Caco-2 (cell line): ENCODE measurements at regions not wholly inside any gene's neighbourhood (a gene's known extent, or its start where the extent isn't known, plus 50 kb on each side); places are given as distances from the start of the nearest gene placed in this dataset.

Source experiments
- BruUV-seq: library from RNA; stranded (reverse); fragments of 400-500 nt; replicated peaks from 2 replicates; lab custom pipeline; 2021; lab: Mats Ljungman, UMichigan
- CTCF ChIA-PET: fragments of 300-600 bp; sonication (Branson Sonifier 250); formaldehyde crosslinking; loops from one replicate; lab custom pipeline; 2022; ENCODE audit warnings: antibody characterized with exemption; lab: Charles Lee
- POLR2A ChIA-PET: fragments of 300-600 bp; sonication (Branson Sonifier 250); formaldehyde crosslinking; loops from one replicate; lab custom pipeline; 2022; ENCODE audit warnings: antibody characterized with exemption; lab: Charles Lee
- DNase-seq, 2 experiments: peaks; one replicate each; pipeline versions ENCODE4 v3.0.0 to v3.0.0-alpha.2; 2020 to 2022
- H3K27me3 ChIP-seq: replicated peaks from 2 replicates; pipeline ENCODE4 v1.6.0; 2011; ENCODE audit warnings: low read length; ENCODE audit not compliant: control insufficient read depth, insufficient read depth
- H3K36me3 ChIP-seq: 2 replicates; pipeline ENCODE4 v1.5.1; 2011; ENCODE audit warnings: low read length; ENCODE audit not compliant: control insufficient read depth, insufficient read depth
- H3K4me1 ChIP-seq: fragments of 250-450 bp; sonication (Bioruptor Pico); 2 replicates; pipeline ENCODE4 v1.5.1; 2020; ENCODE audit warnings: mild to moderate bottlenecking
- H3K4me3 ChIP-seq: 2 replicates; pipeline ENCODE4 v1.5.1; 2011; ENCODE audit warnings: low read depth, mild to moderate bottlenecking, control low read depth, low read length
- H3K9me3 ChIP-seq: fragments of 250-450 bp; sonication (Bioruptor Pico); 2 replicates; pipeline ENCODE4 v1.5.1; 2020; ENCODE audit warnings: mild to moderate bottlenecking, moderate library complexity
- H3K27ac Mint-ChIP-seq: one replicate; pipeline ENCODE4 v1.8.0; 2022; ENCODE audit warnings: mixed read lengths; ENCODE audit not compliant: unreplicated experiment
- H3K27me3 Mint-ChIP-seq: one replicate; pipeline ENCODE4 v1.8.0; 2022; ENCODE audit warnings: mixed read lengths; ENCODE audit not compliant: insufficient read depth, unreplicated experiment
- H3K36me3 Mint-ChIP-seq: one replicate; pipeline ENCODE4 v1.8.0; 2022; ENCODE audit warnings: mild to moderate bottlenecking, mixed read lengths; ENCODE audit not compliant: insufficient read depth, unreplicated experiment
- H3K4me1 Mint-ChIP-seq: one replicate; pipeline ENCODE4 v1.8.0; 2022; ENCODE audit warnings: low read depth, mixed read lengths; ENCODE audit not compliant: unreplicated experiment
- H3K4me3 Mint-ChIP-seq: one replicate; pipeline ENCODE4 v1.8.0; 2022; ENCODE audit warnings: mild to moderate bottlenecking, moderate library complexity, mixed read lengths; ENCODE audit not compliant: unreplicated experiment
- H3K9me3 Mint-ChIP-seq: one replicate; pipeline ENCODE4 v1.8.0; 2022; ENCODE audit warnings: mixed read lengths; ENCODE audit not compliant: unreplicated experiment
- CTCF ChIP-seq, 2 experiments: fragments of 200-600 bp in 1 of 2; IDR thresholded peaks; 1 replicate in 1 of 2; 2 replicates in 1 of 2; pipeline versions ENCODE4 v1.5.1 to v1.8.0; 2011 to 2022; ENCODE audit warnings: antibody characterized with exemption in 1 of 2, control low read depth in 1 of 2, inconsistent platforms in 1 of 2, low read depth in 1 of 2, low read length in 1 of 2, mild to moderate bottlenecking in 1 of 2, moderate library complexity in 1 of 2; ENCODE audit not compliant: insufficient read depth in 1 of 2, severe bottlenecking in 1 of 2, unreplicated experiment in 1 of 2
- intact Hi-C: fragments of 100-400 bp; cut with micrococcal nuclease; formaldehyde crosslinking; loops from one replicate; pipeline ENCODE4 v1.10.0; 2022; ENCODE audit not compliant: unreplicated experiment

GRCh38 chr15:52879904-52880303 is 89.8 kb upstream of the ONECUT1 start:
- H3K36me3 Mint-ChIP-seq: no peaks in the 10 kb centered on the region
- peaks cover 10% of the 10 kb centered on the region for H3K27me3 Mint-ChIP-seq
- H3K4me1 Mint-ChIP-seq: no peaks in the 10 kb centered on the region
- intact Hi-C loops: loop anchor here (10.0 kb wide), 1 partner anchor 95 kb away; no protein-coding TSS in a partner anchor
- no peaks in the 10 kb centered on the region for H3K9me3 Mint-ChIP-seq
- CTCF ChIA-PET: no interaction called here
- H3K27me3 ChIP-seq: no peaks in the 10 kb centered on the region; the same call in 1 of the 2 replicates
- BruUV-seq: no TSS peak
- H3K36me3 ChIP-seq: no peaks in the 10 kb centered on the region
- H3K27ac Mint-ChIP-seq: no peak overlapping the region
- no peaks in the 10 kb centered on the region for H3K9me3 ChIP-seq
- no peak for DNase-seq
- POLR2A ChIA-PET: no interaction called here
- H3K4me1 ChIP-seq: no peaks in the 10 kb centered on the region
- H3K4me3 Mint-ChIP-seq: no peak overlapping the region
- no peak for TF ChIP-seq CTCF (IDR thresholded peaks at IDR 0.05; ENCODE audit: insufficient read depth in 1 of 2, low read depth in 1 of 2, low read length in 1 of 2, severe bottlenecking in 1 of 2, unreplicated experiment in 1 of 2)
- no peak overlapping the region for H3K4me3 ChIP-seq

GRCh38 chr15:52879145-52879544 is 89.0 kb upstream of the ONECUT1 start:
- no TSS peak for BruUV-seq
- Histone ChIP-seq H3K9me3 (no peaks in the 10 kb centered on the region), H3K36me3 (no peaks in the 10 kb centered on the region), H3K27me3 (no peaks in the 10 kb centered on the region), H3K4me1 (no peaks in the 10 kb centered on the region), H3K4me3 (no peak overlapping the region)
- no peaks in the 10 kb centered on the region for H3K36me3 Mint-ChIP-seq
- DNase-seq: no peak
- no peak overlapping the region for H3K27ac Mint-ChIP-seq
- H3K4me3 Mint-ChIP-seq: no peak overlapping the region
- intact Hi-C loops: no loop called here
- ChIA-PET POLR2A (no interaction called here), CTCF (no interaction called here)
- H3K9me3 Mint-ChIP-seq: no peaks in the 10 kb centered on the region
- TF ChIP-seq CTCF (IDR thresholded peaks at IDR 0.05; ENCODE audit: insufficient read depth in 1 of 2, low read depth in 1 of 2, low read length in 1 of 2, severe bottlenecking in 1 of 2, unreplicated experiment in 1 of 2): no peak
- H3K27me3 Mint-ChIP-seq: peaks cover 10% of the 10 kb centered on the region
- H3K4me1 Mint-ChIP-seq: no peaks in the 10 kb centered on the region

- no TSS peak for BruUV-seq
- Histone ChIP-seq H3K9me3 (no peaks in the 10 kb centered on the region), H3K4me1 (no peaks in the 10 kb centered on the region), H3K27me3 (no peaks in the 10 kb centered on the region), H3K4me3 (no peak overlapping the region), H3K36me3 (no peaks in the 10 kb centered on the region)
- Mint-ChIP-seq H3K9me3 (no peaks in the 10 kb centered on the region), H3K36me3 (no peaks in the 10 kb centered on the region), H3K4me1 (no peaks in the 10 kb centered on the region), H3K27ac (no peak overlapping the region), H3K4me3 (no peak overlapping the region), H3K27me3 (peaks cover 6% of the 10 kb centered on the region)
- ChIA-PET CTCF (no interaction called here), POLR2A (no interaction called here)
- DNase-seq: no peak
- TF ChIP-seq CTCF (IDR thresholded peaks at IDR 0.05; ENCODE audit: insufficient read depth in 1 of 2, low read depth in 1 of 2, low read length in 1 of 2, severe bottlenecking in 1 of 2, unreplicated experiment in 1 of 2): no peak
- intact Hi-C loops: no loop called here
These were observed 87.0 kb upstream of the ONECUT1 start for GRCh38 chr15:52876991-52877663.
